ENCODE measurements at regions not wholly inside any gene's neighbourhood (a gene's known extent, or its start where the extent isn't known, plus 50 kb on each side); places are given as distances from the start of the nearest gene placed in this dataset.

- no peaks in the 10 kb centered on the region for H3K79me2 ChIP-seq (ENCODE audit: control insufficient read depth, low read length)
- no peak overlapping the region for H3K4me2 ChIP-seq (ENCODE audit: low read length)
- no peaks in the 10 kb centered on the region for H3K9me3 ChIP-seq (ENCODE audit: control insufficient read depth, insufficient read depth, low read length)
- H4K20me1 ChIP-seq (ENCODE audit: control insufficient read depth, insufficient read depth, low read depth, low read length) = no peaks in the 10 kb centered on the region
- H3K27ac ChIP-seq (ENCODE audit: low read depth, low read length) = no peak overlapping the region
- no peak overlapping the region for H3K4me3 ChIP-seq (ENCODE audit: low read length)
- H3K4me1 ChIP-seq (ENCODE audit: control insufficient read depth, low read length) = 0 out of 2 replicates have a peak, but pooled peaks cover 5% of the 10 kb centered on the region
- no peaks in the 10 kb centered on the region for H3K36me3 ChIP-seq (ENCODE audit: control insufficient read depth, low read length)
- peaks cover 3% of the 10 kb centered on the region; the same call in 1 of the 2 replicates for H3K27me3 ChIP-seq (ENCODE audit: control insufficient read depth, low read length)
- no peak for TF ChIP-seq EZH2phosphoT487 (IDR thresholded peaks at IDR 0.05; ENCODE audit: borderline replicate concordance, low read length)
- TF ChIP-seq, protein P1, sequence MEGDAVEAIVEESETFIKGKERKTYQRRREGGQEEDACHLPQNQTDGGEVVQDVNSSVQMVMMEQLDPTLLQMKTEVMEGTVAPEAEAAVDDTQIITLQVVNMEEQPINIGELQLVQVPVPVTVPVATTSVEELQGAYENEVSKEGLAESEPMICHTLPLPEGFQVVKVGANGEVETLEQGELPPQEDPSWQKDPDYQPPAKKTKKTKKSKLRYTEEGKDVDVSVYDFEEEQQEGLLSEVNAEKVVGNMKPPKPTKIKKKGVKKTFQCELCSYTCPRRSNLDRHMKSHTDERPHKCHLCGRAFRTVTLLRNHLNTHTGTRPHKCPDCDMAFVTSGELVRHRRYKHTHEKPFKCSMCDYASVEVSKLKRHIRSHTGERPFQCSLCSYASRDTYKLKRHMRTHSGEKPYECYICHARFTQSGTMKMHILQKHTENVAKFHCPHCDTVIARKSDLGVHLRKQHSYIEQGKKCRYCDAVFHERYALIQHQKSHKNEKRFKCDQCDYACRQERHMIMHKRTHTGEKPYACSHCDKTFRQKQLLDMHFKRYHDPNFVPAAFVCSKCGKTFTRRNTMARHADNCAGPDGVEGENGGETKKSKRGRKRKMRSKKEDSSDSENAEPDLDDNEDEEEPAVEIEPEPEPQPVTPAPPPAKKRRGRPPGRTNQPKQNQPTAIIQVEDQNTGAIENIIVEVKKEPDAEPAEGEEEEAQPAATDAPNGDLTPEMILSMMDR (IDR thresholded peaks at IDR 0.05; ENCODE audit: low read depth, low read length, poor library complexity, severe bottlenecking) = no peak
- H3F3A ChIP-seq (ENCODE audit: control insufficient read depth, insufficient read depth) = no peaks in the 10 kb centered on the region
- H3K9me2 ChIP-seq (replicated peaks; ENCODE audit: control insufficient read depth, low read length) = no peaks in the 10 kb centered on the region
Measured at GRCh38 chr2:43097644-43098408, 128.6 kb downstream of the ZFP36L2 start.

DNA sequence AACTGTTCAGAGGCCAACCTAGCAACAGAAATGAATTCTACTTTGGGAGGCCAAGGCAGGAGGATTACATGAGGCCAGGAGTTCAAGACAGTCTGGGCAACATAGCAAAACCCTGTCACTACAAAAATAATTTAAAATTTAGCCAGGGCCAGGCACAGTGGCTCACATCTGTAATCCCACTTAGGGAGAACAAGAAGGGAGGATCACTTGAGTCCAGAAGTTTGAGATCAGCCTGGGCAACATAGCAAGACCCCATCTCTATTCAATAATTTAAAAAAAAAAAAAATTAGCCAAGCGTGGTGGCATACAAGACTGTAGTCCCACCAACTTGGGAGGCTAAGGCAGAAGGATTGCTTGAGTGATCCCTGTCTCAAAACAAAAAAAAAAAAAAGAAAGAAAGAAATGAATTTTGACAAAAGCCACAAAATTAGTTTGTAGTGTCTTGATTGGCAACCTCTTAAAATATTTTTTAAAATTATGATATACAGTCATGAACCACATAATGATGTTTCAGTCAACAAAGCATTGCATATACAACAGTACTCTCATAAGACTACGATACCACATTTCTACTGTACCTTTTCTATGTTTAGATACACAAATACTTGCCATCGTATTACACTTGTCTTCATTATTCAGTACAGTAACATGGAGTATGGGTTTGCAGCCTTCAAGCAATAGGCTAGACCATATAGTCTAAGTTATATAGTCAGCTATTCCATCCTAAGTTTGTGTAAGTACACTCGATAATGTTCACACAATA lies 130.7 kb downstream of the ZFP36L2 start:
- Histone ChIP-seq H3K9me3 (ENCODE audit: control insufficient read depth, insufficient read depth, low read length) (no peaks in the 10 kb centered on the region), H3K9me2 (replicated peaks; ENCODE audit: control insufficient read depth, low read length) (no peaks in the 10 kb centered on the region), H3K4me3 (ENCODE audit: low read length) (no peak overlapping the region), H4K20me1 (ENCODE audit: control insufficient read depth, insufficient read depth, low read depth, low read length) (no peaks in the 10 kb centered on the region), H3K4me2 (ENCODE audit: low read length) (no peak overlapping the region), H3F3A (ENCODE audit: control insufficient read depth, insufficient read depth) (no peaks in the 10 kb centered on the region), H3K27ac (ENCODE audit: low read depth, low read length) (no peak overlapping the region), H3K4me1 (ENCODE audit: control insufficient read depth, low read length) (0 out of 2 replicates have a peak, but pooled peaks cover 5% of the 10 kb centered on the region), H3K36me3 (ENCODE audit: control insufficient read depth, low read length) (no peaks in the 10 kb centered on the region), H3K79me2 (ENCODE audit: control insufficient read depth, low read length) (no peaks in the 10 kb centered on the region), H3K27me3 (ENCODE audit: control insufficient read depth, low read length) (peaks cover 3% of the 10 kb centered on the region; the same call in 1 of the 2 replicates)
- no peak for TF ChIP-seq EZH2phosphoT487 (IDR thresholded peaks at IDR 0.05; ENCODE audit: borderline replicate concordance, low read length)
- TF ChIP-seq, protein P1 (IDR thresholded peaks at IDR 0.05; ENCODE audit: low read depth, low read length, poor library complexity, severe bottlenecking) = no peak

GRCh38 chr2:43092520-43093179 lies 133.8 kb downstream of the ZFP36L2 start:
- Histone ChIP-seq H3K9me2 (replicated peaks; ENCODE audit: control insufficient read depth, low read length) (no peaks in the 10 kb centered on the region), H3F3A (ENCODE audit: control insufficient read depth, insufficient read depth) (no peaks in the 10 kb centered on the region), H3K27me3 (ENCODE audit: control insufficient read depth, low read length) (peaks cover 3% of the 10 kb centered on the region; the same call in 1 of the 2 replicates), H3K4me1 (ENCODE audit: control insufficient read depth, low read length) (0 out of 2 replicates have a peak, but pooled peaks cover 2% of the 10 kb centered on the region), H3K9me3 (ENCODE audit: control insufficient read depth, insufficient read depth, low read length) (peaks cover 6% of the 10 kb centered on the region), H3K4me3 (ENCODE audit: low read length) (no peak overlapping the region), H4K20me1 (ENCODE audit: control insufficient read depth, insufficient read depth, low read depth, low read length) (no peaks in the 10 kb centered on the region), H3K36me3 (ENCODE audit: control insufficient read depth, low read length) (no peaks in the 10 kb centered on the region), H3K79me2 (ENCODE audit: control insufficient read depth, low read length) (no peaks in the 10 kb centered on the region), H3K27ac (ENCODE audit: low read depth, low read length) (no peak overlapping the region), H3K4me2 (ENCODE audit: low read length) (no peak overlapping the region)
- TF ChIP-seq, protein P1 (IDR thresholded peaks at IDR 0.05; ENCODE audit: low read depth, low read length, poor library complexity, severe bottlenecking) = no peak
- no peak for TF ChIP-seq EZH2phosphoT487 (IDR thresholded peaks at IDR 0.05; ENCODE audit: borderline replicate concordance, low read length)
